ENCODE measurements at regions not wholly inside any gene's neighbourhood (a gene's known extent, or its start where the extent isn't known, plus 50 kb on each side); places are given as distances from the start of the nearest gene placed in this dataset.

DNA sequence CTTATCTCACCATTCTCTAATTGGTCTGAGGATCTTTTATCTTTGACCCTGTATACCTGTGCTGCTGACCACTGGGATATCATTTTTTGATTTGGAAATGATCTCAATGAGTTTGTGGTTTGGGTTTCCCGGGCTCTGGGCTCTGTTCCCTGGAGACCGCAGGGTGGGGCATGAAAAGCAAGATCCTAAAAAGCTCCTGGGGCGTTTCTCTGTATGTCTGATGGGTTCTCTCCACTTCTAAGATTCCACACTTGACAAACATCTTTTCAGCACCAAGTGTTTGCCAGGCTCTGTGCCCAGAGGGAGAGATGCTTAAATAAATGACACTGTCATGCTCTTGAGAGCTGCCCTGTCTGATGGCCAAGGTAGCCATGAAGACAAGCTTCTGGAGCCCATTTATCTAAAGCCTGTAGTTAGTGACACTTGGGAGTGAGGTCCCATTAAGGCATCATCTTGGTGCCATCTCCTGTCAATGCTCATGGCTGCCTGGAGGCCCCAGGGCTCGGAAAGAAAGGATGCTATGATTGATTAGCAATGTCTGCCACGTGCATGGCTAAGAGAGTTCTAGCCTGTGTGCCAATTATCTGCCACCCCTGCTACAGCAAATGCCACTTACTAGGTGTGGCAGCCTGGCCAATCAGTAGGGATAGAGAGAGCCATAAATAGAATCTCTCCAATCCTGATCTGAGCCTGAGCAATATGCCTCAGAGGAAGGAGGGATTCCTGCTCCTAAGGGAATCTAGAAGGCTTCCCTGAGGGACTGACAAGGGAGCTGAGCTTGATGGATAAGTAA, 531.6 kb downstream of the MN1 start:
- TF ChIP-seq POLR2AphosphoS5 (IDR thresholded peaks at IDR 0.05; ENCODE audit: low read depth, low read length) (no peak), POLR2A (IDR thresholded peaks at IDR 0.05; ENCODE audit: control extremely low read depth in 1 of 2, low read depth in 2 of 2, low read length in 2 of 2) (no peak), ASH2L (IDR thresholded peaks at IDR 0.05; ENCODE audit: low read length) (no peak), TAF1 (IDR thresholded peaks at IDR 0.05; ENCODE audit: low read depth, low read length) (no peak), EGR1 (IDR thresholded peaks at IDR 0.05; ENCODE audit: borderline replicate concordance, low read depth, low read length) (no peak), RFX5 (IDR thresholded peaks at IDR 0.05; ENCODE audit: borderline replicate concordance, low read depth, low read length) (no peak), SUZ12 (IDR thresholded peaks at IDR 0.05; ENCODE audit: low read length) (no peak), YY1 (IDR thresholded peaks at IDR 0.05; ENCODE audit: low read depth, low read length) (no peak), KDM1A (IDR thresholded peaks at IDR 0.05; ENCODE audit: borderline replicate concordance, low read length) (no peak), RAD21 (IDR thresholded peaks at IDR 0.05 in 1 of 2, conservative IDR thresholded peaks at IDR 0.05 in 1 of 2; ENCODE audit: low read depth in 2 of 2, low read length in 2 of 2) (no peak), EP300 (IDR thresholded peaks at IDR 0.05; ENCODE audit: borderline replicate concordance in 1 of 2, low read depth in 2 of 2, low read length in 2 of 2) (no peak), CHD2 (IDR thresholded peaks at IDR 0.05; ENCODE audit: low read length) (no peak)
- TF ChIP-seq, protein P1, sequence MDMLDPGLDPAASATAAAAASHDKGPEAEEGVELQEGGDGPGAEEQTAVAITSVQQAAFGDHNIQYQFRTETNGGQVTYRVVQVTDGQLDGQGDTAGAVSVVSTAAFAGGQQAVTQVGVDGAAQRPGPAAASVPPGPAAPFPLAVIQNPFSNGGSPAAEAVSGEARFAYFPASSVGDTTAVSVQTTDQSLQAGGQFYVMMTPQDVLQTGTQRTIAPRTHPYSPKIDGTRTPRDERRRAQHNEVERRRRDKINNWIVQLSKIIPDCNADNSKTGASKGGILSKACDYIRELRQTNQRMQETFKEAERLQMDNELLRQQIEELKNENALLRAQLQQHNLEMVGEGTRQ (IDR thresholded peaks at IDR 0.05; ENCODE audit: low read length), result no peak
- TF ChIP-seq, protein P2, sequence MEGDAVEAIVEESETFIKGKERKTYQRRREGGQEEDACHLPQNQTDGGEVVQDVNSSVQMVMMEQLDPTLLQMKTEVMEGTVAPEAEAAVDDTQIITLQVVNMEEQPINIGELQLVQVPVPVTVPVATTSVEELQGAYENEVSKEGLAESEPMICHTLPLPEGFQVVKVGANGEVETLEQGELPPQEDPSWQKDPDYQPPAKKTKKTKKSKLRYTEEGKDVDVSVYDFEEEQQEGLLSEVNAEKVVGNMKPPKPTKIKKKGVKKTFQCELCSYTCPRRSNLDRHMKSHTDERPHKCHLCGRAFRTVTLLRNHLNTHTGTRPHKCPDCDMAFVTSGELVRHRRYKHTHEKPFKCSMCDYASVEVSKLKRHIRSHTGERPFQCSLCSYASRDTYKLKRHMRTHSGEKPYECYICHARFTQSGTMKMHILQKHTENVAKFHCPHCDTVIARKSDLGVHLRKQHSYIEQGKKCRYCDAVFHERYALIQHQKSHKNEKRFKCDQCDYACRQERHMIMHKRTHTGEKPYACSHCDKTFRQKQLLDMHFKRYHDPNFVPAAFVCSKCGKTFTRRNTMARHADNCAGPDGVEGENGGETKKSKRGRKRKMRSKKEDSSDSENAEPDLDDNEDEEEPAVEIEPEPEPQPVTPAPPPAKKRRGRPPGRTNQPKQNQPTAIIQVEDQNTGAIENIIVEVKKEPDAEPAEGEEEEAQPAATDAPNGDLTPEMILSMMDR (IDR thresholded peaks at IDR 0.05; ENCODE audit: control extremely low read depth in 1 of 3, insufficient read depth in 1 of 3, low read depth in 1 of 3, low read length in 3 of 3), result no peak

Data from H1 (cell line).